ENCODE measurements at regions not wholly inside any gene's neighbourhood (a gene's known extent, or its start where the extent isn't known, plus 50 kb on each side); places are given as distances from the start of the nearest gene placed in this dataset.

DNA sequence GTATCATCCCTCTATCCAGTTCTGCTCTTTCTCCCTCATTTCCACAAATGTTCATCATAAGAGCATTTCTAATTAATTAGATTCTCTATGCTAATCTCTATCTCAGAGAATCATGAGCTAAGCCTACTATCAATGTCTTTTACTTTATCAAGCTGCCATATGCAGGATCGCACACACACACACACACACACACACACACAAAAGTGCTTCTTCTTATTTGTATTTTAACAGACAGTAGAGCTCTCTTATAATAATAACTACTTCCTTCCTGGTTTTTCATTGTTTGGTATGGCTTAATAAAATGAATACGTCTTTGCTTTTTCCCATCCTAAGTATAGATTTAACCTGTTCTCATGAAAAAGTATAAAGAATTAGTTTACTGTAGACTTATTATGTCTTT, 170.2 kb downstream of the HAO1 start:
- Histone ChIP-seq H3F3A (ENCODE audit: insufficient read depth, low read length) (peaks cover 12% of the 10 kb centered on the region), H2AFZ (ENCODE audit: low read length) (no peak overlapping the region), H3K36me3 (replicated peaks; ENCODE audit: insufficient read depth, low read length) (no peaks in the 10 kb centered on the region), H3K27ac (ENCODE audit: low read length) (peak overlapping the region; percentile 40; the same call in 1 of the 2 replicates), H4K20me1 (ENCODE audit: insufficient read depth, low read length) (no peaks in the 10 kb centered on the region), H3K4me3 (ENCODE audit: low read length) (no peak overlapping the region), H3K9me3 (replicated peaks; ENCODE audit: insufficient read depth, low read length) (no peaks in the 10 kb centered on the region), H3K79me2 (ENCODE audit: low read length) (no peaks in the 10 kb centered on the region), H3K9me2 (replicated peaks; ENCODE audit: insufficient read depth, low read length) (no peaks in the 10 kb centered on the region), H3K4me2 (ENCODE audit: low read depth, low read length) (peak overlapping the region; percentile 9; the same call in 1 of the 2 replicates), H3K9ac (ENCODE audit: low read length) (no peak overlapping the region), H3K27me3 (replicated peaks; ENCODE audit: insufficient read depth, low read length) (no peaks in the 10 kb centered on the region), H3K4me1 (ENCODE audit: low read length) (peaks cover 18% of the 10 kb centered on the region)
- TF ChIP-seq, protein P1, sequence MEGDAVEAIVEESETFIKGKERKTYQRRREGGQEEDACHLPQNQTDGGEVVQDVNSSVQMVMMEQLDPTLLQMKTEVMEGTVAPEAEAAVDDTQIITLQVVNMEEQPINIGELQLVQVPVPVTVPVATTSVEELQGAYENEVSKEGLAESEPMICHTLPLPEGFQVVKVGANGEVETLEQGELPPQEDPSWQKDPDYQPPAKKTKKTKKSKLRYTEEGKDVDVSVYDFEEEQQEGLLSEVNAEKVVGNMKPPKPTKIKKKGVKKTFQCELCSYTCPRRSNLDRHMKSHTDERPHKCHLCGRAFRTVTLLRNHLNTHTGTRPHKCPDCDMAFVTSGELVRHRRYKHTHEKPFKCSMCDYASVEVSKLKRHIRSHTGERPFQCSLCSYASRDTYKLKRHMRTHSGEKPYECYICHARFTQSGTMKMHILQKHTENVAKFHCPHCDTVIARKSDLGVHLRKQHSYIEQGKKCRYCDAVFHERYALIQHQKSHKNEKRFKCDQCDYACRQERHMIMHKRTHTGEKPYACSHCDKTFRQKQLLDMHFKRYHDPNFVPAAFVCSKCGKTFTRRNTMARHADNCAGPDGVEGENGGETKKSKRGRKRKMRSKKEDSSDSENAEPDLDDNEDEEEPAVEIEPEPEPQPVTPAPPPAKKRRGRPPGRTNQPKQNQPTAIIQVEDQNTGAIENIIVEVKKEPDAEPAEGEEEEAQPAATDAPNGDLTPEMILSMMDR (IDR thresholded peaks at IDR 0.05; ENCODE audit: low read length), result no peak
- TF ChIP-seq EZH2 (optimal IDR thresholded peaks at IDR 0.05; ENCODE audit: low read depth, low read length) (no peak), EZH2phosphoT487 (IDR thresholded peaks at IDR 0.05; ENCODE audit: low read length) (no peak)
- no peak for DNase-seq

DNA sequence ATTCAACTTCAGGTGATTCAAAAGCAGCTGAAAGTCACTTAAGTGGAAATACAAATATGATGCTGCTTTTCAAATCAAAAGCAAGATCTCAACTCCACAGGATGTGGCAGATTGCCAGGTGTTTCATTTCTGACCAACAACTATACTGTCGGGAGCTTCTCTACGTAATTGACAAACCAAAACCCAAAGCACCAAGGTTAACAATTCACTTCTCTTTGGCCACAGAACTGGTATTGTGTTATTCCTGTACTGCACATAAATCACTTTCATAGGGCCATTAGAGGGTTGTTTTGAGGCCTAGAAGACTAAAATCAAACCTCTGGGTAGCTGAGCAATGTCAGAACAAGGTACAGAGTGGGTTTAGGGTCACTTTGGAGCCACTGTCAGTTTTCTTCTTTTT, 169.7 kb downstream of the HAO1 start:
- Histone ChIP-seq H3K9me3 (replicated peaks; ENCODE audit: insufficient read depth, low read length) (no peaks in the 10 kb centered on the region), H3K4me3 (ENCODE audit: low read length) (no peak overlapping the region), H3K27me3 (replicated peaks; ENCODE audit: insufficient read depth, low read length) (no peaks in the 10 kb centered on the region), H3K4me1 (ENCODE audit: low read length) (peaks cover 13% of the 10 kb centered on the region), H3K9me2 (replicated peaks; ENCODE audit: insufficient read depth, low read length) (no peaks in the 10 kb centered on the region), H3K27ac (ENCODE audit: low read length) (peak overlapping the region; percentile 58; the same call in 1 of the 2 replicates), H2AFZ (ENCODE audit: low read length) (no peak overlapping the region), H3K36me3 (replicated peaks; ENCODE audit: insufficient read depth, low read length) (no peaks in the 10 kb centered on the region), H3F3A (ENCODE audit: insufficient read depth, low read length) (peaks cover 12% of the 10 kb centered on the region), H3K4me2 (ENCODE audit: low read depth, low read length) (peak overlapping the region; percentile 24), H3K9ac (ENCODE audit: low read length) (no peak overlapping the region), H3K79me2 (ENCODE audit: low read length) (no peaks in the 10 kb centered on the region), H4K20me1 (ENCODE audit: insufficient read depth, low read length) (no peaks in the 10 kb centered on the region)
- DNase-seq, result peak; percentile 96
- TF ChIP-seq EZH2 (optimal IDR thresholded peaks at IDR 0.05; ENCODE audit: low read depth, low read length), result no peak
- TF ChIP-seq EZH2phosphoT487 (IDR thresholded peaks at IDR 0.05; ENCODE audit: low read length), result peak; percentile 84; the same call in 1 of the 2 replicates

DNA sequence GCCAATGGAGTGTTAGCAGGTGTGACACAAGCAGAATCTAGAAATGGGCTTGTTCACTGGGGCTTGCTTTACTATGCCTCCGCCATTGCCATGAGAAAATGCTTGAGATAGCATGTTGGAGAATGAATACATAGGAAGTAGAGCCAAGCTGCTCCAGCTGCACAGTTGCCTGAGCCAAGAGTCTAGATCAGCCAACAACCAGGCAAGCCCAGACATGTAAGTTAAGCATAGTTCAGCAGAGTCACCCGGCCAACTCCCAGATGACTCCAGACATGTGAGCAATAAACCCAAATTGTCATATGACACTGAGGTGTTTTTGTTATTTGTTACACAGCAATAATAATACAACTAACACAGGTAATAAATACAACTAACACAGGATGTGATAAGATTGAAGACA, 167.9 kb downstream of the HAO1 start:
- H3K4me1 ChIP-seq (ENCODE audit: low read length), result peaks cover 12% of the 10 kb centered on the region
- H3K9ac ChIP-seq (ENCODE audit: low read length), result no peak overlapping the region
- no peak overlapping the region for H3K27ac ChIP-seq (ENCODE audit: low read length)
- no peaks in the 10 kb centered on the region for H3K9me3 ChIP-seq (replicated peaks; ENCODE audit: insufficient read depth, low read length)
- H3K4me3 ChIP-seq (ENCODE audit: low read length), result no peak overlapping the region
- H3K9me2 ChIP-seq (replicated peaks; ENCODE audit: insufficient read depth, low read length), result no peaks in the 10 kb centered on the region
- H3K4me2 ChIP-seq (ENCODE audit: low read depth, low read length), result no peak overlapping the region
- no peaks in the 10 kb centered on the region for H3K79me2 ChIP-seq (ENCODE audit: low read length)
- H2AFZ ChIP-seq (ENCODE audit: low read length), result no peak overlapping the region
- H3K36me3 ChIP-seq (replicated peaks; ENCODE audit: insufficient read depth, low read length), result no peaks in the 10 kb centered on the region
- peaks cover 12% of the 10 kb centered on the region for H3F3A ChIP-seq (ENCODE audit: insufficient read depth, low read length)
- H4K20me1 ChIP-seq (ENCODE audit: insufficient read depth, low read length), result no peaks in the 10 kb centered on the region
- TF ChIP-seq EZH2 (optimal IDR thresholded peaks at IDR 0.05; ENCODE audit: low read depth, low read length) (no peak), EZH2phosphoT487 (IDR thresholded peaks at IDR 0.05; ENCODE audit: low read length) (no peak)
- TF ChIP-seq, protein P1 (IDR thresholded peaks at IDR 0.05; ENCODE audit: low read length), result no peak
- H3K27me3 ChIP-seq (replicated peaks; ENCODE audit: insufficient read depth, low read length), result no peaks in the 10 kb centered on the region
- DNase-seq, result no peak

DNA sequence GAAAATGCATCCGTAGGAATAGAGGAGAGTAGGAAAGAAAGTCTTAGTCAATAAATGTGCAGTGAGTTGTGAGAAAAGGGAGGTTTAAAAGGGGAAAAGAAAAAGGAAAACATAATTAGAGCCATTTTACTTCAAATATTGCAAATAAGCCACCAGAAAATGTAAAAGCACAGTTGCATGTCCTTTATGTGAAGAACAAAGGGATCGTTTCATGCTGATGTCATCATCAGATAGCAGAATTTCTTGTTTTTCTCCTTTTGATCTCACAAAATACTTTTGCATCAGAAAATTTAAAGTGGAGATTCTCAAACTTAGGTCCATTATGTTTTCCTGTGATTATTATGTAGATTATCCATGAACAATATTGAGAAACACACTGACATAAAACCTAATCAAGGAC, 166.7 kb downstream of the HAO1 start:
- no peak overlapping the region for H3K4me3 ChIP-seq (ENCODE audit: low read length)
- peaks cover 12% of the 10 kb centered on the region for H3K4me1 ChIP-seq (ENCODE audit: low read length)
- H3K27ac ChIP-seq (ENCODE audit: low read length), result no peak overlapping the region
- H3K36me3 ChIP-seq (replicated peaks; ENCODE audit: insufficient read depth, low read length), result no peaks in the 10 kb centered on the region
- TF ChIP-seq, protein P1 (IDR thresholded peaks at IDR 0.05; ENCODE audit: low read length), result no peak
- TF ChIP-seq EZH2 (optimal IDR thresholded peaks at IDR 0.05; ENCODE audit: low read depth, low read length) (no peak), EZH2phosphoT487 (IDR thresholded peaks at IDR 0.05; ENCODE audit: low read length) (no peak)
- no peak overlapping the region for H3K4me2 ChIP-seq (ENCODE audit: low read depth, low read length)
- H3K9me3 ChIP-seq (replicated peaks; ENCODE audit: insufficient read depth, low read length), result no peaks in the 10 kb centered on the region
- peaks cover 12% of the 10 kb centered on the region for H3F3A ChIP-seq (ENCODE audit: insufficient read depth, low read length)
- H3K9me2 ChIP-seq (replicated peaks; ENCODE audit: insufficient read depth, low read length), result no peaks in the 10 kb centered on the region
- H3K9ac ChIP-seq (ENCODE audit: low read length), result no peak overlapping the region
- H3K27me3 ChIP-seq (replicated peaks; ENCODE audit: insufficient read depth, low read length), result no peaks in the 10 kb centered on the region
- no peak overlapping the region for H2AFZ ChIP-seq (ENCODE audit: low read length)
- H4K20me1 ChIP-seq (ENCODE audit: insufficient read depth, low read length), result no peaks in the 10 kb centered on the region
- no peak for DNase-seq
- H3K79me2 ChIP-seq (ENCODE audit: low read length), result no peaks in the 10 kb centered on the region
